Activated CD8-positive, alpha-beta memory T cell treated with anti-CD3 and anti-CD28 coated beads for 48 hours (primary cell): ENCODE measurements at regions not wholly inside any gene's neighbourhood (a gene's known extent, or its start where the extent isn't known, plus 50 kb on each side); places are given as distances from the start of the nearest gene placed in this dataset.

Experiments
- DNase-seq, 3 experiments: peaks; one replicate each; pipeline ENCODE4 v3.0.0-alpha.2; 2020; ENCODE audit warnings: low read depth in 2 of 3, low spot score in 2 of 3

DNA sequence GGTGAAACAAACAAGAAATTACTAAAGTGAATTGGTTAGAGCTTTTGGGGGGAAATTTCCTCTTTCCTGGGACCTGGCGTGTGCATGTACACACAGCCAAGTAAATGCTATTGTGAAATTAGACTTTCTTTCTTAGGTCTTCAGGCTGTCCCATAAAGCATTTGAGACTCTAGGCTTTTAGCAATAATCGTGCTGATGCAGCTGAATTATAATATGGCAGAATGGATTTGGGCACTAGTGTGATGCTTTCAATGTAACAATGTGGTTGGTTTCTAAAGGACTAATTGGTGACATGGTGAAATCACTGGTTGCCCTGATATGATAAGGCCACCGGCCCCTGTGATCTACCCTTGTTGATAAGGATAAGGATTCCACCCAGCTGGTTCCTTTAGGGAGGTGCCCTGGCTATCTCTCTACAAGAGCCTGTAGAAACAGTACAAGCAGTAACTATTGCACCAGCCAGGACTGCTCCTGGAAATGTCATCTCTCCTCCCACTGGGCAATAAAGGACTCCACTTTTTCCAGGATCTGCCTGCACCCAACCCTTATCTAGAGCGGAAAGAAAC, 164.1 kb downstream of the TFAP2A start:
- no peak for DNase-seq

DNA sequence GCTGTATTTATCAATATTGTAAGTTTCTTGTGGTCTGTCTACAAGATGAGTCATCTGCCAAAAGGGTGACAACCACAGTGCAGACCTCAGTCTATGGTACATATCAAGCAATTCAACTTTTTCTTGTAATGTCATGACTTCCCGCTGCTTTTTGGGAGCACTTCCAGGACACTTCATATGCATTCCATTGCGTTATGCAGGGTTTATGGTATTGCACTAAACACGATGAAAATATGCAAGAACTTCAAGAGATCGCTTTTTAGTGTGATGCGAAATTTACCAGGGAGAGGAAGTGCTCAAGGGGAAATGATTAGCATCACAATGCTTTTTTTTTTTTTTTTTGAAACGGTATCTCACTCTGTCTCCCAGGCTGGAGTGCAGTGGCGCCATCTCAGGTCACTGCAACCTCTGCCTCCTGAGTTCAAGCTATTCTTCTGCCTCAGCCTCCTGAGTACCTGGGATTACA, 166.5 kb downstream of the TFAP2A start:
- no peak for DNase-seq

DNA sequence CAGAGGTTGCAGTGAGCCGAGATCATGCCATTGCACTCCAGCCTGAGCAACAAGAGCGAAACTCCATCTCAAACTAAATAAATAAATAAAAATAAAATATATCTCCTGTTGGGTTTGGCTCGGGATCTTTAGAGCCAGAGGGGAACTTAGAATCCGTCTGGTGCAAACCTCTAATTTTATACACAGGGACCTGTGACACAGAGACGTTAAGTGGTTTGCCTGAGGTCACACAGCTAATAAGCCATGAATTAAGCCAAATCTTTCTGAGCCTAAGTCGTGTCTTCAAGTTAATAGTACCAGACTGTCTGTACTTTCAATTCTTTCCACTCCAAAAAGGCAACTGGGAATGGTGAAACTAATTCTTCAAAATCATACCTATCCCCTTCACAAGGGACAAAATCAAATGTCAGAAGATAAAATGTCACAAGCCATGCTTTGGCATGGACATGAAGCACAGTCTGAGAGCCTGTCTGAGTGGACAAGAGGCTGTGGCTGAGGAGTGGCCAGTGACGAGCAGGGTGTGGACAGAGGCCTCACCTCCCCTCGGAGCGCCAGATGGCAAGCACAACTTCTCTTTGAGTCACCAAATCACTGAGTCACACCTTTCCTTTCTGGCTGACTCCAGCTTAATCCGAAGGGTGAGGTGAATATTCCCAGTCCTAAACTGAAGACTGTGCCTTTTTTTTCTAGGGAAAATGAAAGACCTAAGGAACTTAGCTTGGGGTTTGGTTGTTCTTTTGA, 177.4 kb downstream of the TFAP2A start:
- no peak for DNase-seq

DNA sequence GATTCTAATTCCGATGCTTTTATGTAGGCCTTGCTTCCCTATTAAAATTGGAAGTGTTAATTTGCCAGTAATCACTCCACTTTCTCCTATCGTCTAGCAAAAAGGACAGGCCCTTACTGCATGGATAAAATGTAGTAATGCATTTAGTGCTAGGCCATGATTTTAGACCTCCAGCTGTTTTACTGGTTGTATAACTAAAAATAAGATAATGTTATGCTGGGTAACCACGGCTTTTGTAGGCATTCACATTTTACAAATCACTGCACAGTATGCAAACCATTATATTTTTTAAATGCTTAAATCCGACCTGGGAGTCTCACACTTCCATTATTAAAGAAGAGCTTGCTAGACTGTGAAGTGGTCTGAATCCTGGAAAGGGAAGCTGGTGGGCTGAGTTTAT, 179.5 kb downstream of the TFAP2A start:
- no peak for DNase-seq

DNA sequence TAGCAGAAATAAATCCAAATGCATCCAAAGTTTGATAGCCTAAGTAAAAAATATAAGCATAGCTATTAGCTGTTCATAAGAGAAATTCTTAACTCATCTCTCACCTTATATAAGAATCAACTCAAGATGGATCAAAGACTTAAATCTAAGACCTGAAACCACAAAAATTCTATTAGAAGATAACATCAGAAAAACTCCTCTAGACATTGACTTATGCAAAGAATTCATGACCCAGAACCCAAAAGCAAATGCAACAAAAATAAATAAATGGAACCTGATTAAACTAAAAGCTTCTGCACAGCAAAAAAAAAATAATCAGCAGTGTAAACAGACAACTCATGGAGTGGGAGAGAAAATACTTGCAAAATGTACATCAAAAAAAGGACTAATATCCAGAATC, 184.3 kb downstream of the TFAP2A start:
- DNase-seq: no peak

DNA sequence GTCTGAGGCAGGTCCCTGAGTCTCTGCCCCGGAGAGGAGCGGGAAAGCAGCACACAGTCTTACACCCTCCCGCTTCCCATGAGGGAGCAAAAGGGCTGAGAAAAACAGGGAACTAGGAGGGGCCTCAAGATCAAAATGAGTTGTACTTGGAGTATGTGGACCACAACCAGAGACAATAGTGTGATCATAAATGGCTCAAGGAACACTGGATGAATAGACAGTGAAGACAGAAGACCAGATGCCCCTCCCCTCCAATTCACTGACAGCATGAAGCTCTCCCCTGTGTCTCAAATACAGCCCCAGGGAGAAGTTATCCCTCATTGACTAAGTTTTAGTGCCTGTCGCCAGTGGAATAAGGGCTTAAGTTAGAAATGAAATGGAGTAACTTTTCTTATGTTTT, 191.0 kb downstream of the TFAP2A start:
- DNase-seq: no peak

DNA sequence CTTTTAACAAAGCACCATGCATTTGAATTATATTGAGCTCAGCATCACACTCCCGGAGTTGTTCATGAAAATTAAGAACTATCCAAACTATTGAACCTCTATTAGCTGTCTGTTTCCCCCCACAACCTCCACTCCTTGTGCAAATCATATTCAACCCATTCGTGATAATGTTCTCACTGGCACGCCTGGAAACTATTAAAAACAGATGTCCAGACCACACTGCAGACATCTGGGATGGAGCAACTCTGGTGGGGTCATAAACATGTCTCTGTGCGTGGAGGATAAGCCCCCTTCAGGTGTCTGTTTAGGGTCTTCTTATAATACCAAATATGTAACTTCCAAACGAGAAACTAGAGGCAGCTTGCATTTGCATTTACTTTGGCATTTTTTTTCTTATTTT, 193.7 kb downstream of the TFAP2A start:
- no peak for DNase-seq

DNA sequence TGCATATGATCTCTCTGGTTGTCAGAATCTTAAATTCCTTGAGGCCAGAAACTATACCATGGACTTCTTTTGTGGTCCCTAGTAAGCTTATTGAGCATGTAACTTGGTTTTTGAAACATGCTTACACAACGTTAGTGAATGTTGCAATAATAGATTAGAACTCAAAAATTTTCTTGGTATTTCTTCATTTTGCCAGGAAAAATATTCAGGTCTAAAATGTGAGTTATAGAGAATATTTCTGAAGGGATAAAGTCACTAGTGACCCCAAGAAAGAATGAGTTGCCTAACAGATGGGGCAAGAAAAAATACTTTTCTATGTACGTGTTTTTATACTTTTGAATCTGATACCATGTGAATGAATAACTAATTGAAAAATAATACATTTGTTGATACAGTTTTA, 195.4 kb downstream of the TFAP2A start:
- DNase-seq: no peak

DNA sequence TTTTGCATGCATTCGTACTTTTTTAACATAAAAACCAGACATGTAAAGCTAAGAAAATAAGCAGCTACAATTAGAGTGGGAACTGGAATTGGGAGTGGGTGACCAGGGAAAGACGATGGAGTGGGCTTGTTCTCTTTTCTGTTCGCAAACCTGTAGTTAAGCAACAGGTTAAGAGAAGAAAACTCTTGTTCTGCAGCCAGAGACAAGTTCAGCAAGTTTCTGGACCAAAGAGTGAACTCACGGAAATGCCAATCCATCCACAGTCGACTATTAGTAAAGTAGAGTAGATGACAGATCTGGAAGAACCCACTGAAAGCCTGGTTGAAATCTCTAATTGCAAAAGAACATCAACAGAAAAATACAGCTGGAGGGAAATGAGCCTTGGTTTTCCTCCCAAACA, 197.8 kb downstream of the TFAP2A start:
- DNase-seq: no peak

DNA sequence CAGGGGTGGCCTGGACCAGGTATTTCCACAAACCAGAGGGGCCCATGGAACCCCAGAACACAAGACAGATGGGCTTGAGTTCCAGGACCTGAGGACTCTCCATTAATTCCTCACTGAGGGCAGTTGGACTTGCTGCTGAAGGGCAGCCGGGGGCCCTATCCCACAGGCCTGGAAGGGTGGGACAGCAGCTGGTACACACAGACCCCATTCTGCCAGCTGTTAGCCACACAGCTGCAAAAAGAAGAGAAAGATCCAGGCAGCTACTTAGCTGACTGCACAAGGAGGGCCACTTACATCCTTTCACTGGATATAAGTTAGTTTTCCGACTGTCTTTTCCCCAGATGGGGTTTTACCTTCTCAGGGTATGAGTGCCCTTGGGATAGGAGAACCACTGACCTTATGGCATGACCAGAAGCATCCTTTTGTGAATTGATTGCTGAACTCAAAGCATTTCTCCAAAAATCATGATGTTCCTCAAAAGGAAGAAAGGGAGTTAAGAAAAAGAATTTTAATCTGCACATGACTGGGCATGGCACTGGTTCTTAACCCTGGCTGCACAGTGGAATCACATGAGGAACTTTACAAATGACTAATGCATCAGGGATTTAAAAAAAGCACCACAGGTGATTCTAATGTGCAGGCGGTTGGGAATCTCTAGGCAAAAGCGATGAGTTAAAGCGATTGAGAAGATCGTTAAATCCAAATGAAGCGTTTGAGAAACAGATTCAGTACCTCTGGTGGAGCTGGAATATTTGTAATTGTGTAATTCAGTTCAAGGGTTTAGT, 199.4 kb downstream of the TFAP2A start:
- no peak for DNase-seq

DNA sequence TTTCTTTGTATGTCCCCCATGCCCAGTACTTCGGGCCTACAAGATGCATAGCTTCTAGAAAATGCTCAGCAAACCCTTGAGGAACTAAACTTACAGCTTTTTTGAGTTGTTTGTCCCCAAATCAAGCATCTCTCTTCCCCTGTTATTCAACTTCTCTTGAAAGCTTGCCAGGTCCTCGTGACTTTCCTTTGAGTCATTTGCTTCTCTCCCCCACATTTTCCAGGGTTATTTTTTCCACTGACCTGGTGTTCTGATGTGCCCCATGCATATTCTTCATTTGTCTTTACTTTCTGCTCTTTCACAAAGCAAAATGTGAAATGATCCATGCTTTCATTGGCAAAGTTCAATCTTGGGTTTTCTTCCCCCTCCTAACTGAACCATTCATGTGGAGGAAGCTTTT, 204.8 kb downstream of the TFAP2A start:
- DNase-seq: no peak

DNA sequence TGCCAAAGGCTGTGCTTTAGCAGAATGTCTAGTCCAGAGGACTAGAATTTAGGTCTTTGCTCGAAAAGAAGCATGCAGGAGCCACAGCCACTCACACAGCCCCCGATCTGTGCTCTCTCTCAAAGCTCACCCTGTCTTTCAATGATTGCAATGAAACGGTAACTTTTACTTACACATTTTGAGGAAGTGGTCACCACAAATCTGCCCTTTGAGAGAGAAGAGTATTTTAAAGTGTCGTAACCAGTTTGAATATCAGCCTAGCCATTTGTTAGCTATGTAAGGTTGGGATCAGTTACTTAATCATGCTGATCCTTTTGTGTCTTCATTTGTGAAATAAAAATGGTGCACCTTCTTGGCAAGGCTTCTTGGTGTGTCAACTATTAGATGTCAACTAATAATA, 209.0 kb downstream of the TFAP2A start:
- no peak for DNase-seq

DNA sequence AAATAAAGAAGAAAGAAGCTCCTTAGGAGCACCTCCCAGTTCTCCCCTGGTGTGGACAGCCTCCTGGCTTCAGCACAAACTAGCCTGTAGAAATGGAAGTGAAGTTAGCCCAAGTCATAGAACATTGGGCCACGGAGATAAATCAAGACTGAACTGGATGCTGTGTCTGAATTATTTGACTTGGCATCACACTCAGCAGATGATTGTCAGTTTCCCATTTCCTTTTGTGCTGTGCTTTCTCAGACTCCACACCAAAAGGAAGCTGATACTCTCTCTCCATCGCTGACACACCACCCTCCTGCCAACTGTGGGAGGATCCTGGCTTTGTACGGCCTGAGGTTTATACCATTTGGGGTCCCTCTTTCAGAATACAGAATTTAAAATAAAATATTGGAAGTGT, 209.8 kb downstream of the TFAP2A start:
- DNase-seq: no peak

DNA sequence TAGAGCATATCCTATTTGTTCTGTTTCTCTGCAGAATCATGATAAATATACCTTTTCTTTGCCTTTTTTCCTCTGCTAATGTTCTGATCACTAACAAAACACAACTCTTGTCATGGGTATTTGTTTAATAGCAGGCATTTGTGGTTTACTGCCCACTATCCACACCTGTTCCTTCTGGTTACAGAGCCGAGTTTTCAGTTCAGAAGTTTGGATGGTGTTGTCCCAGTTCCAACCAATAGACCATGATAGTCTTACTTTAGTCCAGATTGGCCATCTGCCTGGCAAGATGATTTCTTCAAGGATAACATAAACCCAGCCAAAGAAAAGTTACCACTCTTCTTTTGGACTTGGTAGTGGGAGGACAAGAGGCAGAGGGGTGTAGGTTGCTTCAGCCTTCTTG, 211.2 kb downstream of the TFAP2A start:
- DNase-seq: no peak

DNA sequence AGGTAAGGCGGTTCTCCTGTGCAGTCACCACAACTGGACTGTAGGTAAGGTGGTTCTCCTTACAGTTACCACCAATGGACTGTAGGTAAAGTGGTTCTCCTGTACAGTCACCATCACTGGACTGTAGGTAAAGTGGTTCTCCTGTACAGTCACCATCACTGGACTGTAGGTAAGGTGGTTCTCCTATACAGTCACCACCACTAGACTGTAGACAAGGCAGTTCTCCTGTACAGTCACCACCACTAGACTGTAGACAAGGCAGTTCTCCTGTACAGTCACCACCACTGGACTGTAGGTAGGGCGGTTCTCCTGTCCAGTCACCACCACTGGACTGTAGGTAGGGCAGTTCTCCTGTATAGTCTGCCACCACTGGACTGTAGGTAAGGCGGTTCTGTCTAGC, 212.3 kb downstream of the TFAP2A start:
- no peak for DNase-seq

DNA sequence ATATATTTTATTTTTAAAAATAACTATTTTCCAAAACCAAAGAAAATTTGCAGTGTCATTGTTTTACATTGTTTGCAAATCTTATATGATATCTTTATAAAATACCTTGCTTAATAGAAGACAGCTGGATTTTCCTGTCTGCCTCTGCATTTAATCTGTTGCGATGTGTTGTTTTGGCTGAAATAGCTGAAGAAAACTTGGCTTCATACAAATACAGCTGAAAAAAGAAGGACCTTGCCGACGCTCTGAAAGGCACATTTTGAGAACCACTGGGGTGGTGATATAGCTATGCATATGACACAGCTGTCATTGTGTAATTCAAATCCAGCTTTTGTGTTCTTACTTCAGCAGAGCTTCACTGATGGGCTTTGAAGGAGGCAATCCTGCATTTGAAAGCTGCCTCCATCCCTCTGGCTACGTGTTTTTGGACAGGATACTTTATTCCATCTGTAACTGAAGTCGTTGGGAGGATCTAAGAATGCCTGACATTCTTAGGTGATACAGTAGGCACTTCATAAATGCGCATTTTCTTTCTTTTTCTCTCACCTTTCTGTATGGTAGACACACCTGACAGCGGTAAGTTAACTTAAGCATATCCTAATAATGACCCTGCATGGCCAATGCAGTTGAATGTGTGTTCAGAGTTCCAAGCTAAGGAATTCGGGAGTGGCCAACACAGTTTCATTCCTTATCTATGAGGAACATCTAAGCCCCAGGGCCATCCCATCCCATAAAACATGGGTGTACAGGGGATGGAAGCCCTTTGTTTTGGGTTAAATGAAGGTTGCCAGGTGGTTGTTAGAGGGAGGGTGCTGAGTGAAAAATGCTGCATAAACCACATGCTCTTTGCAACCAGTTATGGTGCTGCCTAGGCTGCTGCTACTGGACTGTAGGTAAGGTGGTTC, 213.0 kb downstream of the TFAP2A start:
- no peak for DNase-seq

DNA sequence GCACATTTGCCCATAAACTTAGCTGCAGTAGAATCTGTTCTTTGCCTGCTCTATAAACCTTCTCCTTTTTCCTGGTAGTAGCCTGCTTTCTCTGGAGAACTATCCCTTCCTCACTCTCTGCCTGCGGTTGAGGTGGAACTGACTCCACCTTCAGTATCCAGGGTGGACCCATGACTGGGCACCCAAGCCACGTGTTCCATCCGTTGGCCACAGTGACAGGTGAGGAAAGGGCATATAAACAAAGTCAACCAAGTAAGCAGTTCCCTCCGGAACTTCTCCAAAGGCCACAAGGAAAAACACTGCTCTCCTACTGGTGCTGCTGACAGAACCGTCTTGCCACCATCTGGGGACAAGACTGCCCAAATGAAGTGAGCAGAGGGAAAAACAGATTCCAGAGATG, 218.8 kb downstream of the TFAP2A start:
- no peak for DNase-seq

DNA sequence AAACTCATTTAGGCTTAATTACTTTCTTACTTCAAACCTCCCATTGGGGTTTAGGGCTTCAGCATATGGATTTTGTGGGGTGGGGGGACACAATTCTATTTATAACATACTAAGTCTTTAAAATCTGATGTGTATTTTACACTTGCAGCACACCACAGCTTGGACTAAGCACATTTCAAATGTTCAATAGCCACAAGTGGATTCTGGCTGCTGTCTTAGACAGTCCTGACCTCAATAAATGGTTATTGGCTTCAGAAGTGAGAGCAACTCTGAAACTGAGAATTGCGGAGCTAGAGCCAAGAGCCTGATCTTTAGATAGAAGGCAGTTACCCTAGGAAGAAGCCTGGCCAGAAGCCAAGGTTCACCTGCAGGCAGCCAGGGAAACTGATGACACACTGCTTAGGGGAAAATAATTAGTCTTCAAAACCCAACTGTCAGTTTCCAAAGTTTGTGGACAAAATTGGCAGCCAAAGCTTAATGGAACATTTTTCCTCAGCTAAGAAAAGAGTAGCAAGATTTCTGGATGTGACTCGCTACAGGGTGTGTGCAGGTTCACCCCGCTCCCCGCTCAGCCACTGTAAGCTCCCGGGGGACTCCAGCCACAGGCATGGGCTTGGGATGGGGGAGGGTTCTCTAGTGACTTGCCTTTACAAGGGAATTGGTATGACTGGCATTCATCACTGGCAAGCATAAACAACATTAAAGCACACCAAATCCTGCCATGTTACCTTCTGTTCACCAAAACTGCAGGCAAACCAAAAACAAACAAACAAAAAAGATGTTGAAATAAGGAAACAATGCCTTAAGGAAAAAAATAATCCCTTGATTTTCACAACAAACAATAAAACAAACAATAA, 219.8 kb downstream of the TFAP2A start:
- DNase-seq: no peak

DNA sequence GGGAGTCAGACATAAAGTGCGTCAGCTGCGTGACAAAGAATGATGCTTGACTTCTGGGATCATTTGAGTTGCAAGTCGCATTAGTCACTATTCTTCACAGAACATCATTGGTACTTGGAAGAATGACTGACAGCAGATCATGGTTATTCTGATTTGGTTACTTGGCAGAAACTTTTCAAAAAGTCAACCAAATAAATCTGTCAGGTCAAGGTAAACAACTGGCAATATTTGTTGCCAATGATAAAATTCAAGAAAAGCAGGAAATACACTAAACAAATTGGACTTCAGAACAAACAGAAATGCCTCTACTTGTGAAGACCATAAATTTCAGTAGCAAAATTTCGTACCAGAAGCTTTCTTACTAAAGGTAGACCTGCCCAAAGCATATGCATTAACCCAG, 221.6 kb downstream of the TFAP2A start:
- no peak for DNase-seq

DNA sequence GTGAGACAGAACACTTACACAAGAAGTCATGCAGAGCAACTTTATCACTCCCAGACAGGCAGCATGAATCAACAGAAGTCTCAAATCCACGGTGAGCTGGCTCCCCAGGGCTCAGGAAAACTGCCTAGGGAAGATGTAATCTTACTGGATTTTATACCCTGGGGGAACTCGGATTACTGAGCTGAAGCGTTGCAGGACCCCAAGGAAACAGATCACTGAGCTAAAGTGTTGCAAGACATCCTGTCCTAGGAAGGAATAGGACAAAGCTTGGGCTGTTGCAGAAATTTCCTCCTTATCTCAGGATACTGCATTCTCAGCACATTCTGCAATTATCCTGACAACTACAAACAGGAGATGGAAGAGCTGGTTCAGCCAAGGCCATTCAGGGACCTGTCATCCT, 224.8 kb downstream of the TFAP2A start:
- DNase-seq: no peak
